ENCODE measurements at regions not wholly inside any gene's neighbourhood (a gene's known extent, or its start where the extent isn't known, plus 50 kb on each side); places are given as distances from the start of the nearest gene placed in this dataset.

DNA sequence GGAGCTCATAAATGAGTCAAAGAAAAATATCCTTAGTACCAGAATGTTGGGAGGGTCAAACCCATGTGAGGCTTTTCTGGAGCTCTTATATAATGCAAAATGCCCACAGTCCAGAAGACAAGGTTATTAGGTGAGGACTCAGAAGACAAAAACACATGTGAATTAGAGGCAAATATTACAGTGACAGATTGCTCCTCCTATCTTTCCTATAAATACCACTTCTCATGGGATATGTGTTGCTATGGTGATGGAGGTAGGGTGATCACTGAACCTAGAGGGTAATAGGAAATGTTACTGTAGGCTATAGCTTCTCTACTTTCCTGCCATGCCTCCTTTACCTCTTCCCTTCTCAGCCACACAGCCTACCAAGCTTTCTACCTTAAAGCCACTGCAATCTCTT is 264.6 kb downstream of the SEC61B start:
- TF ChIP-seq, protein P1, sequence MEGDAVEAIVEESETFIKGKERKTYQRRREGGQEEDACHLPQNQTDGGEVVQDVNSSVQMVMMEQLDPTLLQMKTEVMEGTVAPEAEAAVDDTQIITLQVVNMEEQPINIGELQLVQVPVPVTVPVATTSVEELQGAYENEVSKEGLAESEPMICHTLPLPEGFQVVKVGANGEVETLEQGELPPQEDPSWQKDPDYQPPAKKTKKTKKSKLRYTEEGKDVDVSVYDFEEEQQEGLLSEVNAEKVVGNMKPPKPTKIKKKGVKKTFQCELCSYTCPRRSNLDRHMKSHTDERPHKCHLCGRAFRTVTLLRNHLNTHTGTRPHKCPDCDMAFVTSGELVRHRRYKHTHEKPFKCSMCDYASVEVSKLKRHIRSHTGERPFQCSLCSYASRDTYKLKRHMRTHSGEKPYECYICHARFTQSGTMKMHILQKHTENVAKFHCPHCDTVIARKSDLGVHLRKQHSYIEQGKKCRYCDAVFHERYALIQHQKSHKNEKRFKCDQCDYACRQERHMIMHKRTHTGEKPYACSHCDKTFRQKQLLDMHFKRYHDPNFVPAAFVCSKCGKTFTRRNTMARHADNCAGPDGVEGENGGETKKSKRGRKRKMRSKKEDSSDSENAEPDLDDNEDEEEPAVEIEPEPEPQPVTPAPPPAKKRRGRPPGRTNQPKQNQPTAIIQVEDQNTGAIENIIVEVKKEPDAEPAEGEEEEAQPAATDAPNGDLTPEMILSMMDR (conservative IDR thresholded peaks at IDR 0.05; ENCODE audit: low read length) = no peak
- TF ChIP-seq EZH2phosphoT487 (IDR thresholded peaks at IDR 0.05; ENCODE audit: borderline replicate concordance) = no peak
